HG03196 (cell line): ENCODE measurements at regions not wholly inside any gene's neighbourhood (a gene's known extent, or its start where the extent isn't known, plus 50 kb on each side); places are given as distances from the start of the nearest gene placed in this dataset.
"Not testable (repeated sequence)": the region's sequence is repeated elsewhere in the genome, so short reads cannot be mapped to it uniquely, and the experiment has no call there.

Source experiments
- ATAC-seq: cut with Tn5 transposase; IDR thresholded peaks from one replicate; pipeline ENCODE4 v1.9.1; 2021; ENCODE audit not compliant: unreplicated experiment

DNA sequence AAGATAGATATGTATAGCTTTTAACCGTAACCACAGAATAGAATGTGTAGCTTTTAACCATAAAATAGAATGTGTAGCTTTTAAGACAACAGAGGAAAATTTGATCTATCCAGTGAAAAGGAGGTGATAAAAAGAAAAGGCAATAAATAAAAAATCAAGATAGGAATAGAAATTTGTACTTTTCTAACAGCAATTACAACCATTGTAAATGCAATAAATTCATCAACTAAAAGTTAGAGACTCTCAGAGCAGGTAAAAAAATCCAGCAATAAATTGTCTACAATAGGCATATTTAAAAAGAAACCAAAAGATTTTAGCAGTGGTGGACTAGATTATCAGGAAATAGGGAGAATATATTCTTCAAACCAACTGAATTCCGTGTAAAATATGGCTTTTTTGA lies 63.8 kb upstream of the ABHD2 start:
- ATAC-seq: no peak

DNA sequence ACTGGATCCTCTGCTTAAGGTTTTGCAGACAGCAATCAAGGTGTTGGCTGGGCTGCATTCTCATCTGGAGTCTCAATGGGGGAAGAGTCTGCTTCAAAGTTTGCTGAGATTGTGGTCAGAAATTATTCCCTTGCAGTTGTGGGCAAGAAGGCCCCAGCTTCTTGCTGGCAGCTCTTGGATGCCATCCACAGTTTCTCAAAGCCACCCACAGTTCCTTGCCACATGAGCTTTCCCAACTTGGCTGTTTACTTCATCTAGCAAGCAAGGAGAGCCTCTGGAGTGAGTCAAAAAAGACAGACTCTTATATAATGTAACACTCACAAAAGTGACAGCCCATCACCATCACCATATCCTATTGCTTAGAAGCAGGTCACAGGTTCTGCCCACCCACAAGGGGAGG lies 62.1 kb upstream of the ABHD2 start:
- no peak for ATAC-seq

DNA sequence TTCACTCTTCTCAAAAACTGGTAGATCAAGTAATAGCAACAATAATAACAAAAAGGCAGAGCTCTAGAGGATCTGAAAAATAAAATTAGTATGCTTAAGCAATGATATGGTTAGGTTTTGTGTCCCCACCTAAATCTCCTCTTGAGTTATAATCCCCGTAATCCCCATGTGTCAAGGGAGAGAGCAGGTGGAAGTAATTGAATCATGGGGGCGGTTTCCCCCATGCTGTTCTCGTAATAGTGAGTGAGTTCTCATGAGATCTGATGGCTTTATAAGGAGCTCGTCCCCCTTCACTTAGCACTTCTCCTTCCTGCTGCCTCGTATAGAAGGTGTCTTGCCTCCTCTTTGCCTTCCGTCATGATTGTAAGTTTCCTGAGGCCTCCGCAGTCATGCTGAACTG lies 60.2 kb upstream of the ABHD2 start:
- ATAC-seq: no peak

DNA sequence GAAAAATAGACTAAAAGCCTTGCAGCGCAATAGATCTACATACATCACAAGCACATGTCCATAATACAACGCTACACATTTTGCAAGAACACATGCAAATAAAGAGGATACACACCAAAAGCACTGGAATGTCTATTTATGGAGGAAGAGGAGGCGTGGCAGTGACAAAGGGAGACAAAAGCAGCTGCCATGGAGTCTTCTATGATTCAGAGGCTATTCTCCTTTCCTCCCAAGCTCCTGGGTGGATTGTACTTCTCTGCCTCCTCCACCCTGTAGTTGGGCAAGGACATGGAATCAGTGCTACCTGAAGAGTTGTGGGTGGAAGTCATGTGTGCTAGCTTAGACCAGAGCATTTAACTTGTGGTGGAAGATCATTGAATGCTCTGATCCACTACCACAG lies 57.9 kb upstream of the ABHD2 start:
- ATAC-seq: no peak

DNA sequence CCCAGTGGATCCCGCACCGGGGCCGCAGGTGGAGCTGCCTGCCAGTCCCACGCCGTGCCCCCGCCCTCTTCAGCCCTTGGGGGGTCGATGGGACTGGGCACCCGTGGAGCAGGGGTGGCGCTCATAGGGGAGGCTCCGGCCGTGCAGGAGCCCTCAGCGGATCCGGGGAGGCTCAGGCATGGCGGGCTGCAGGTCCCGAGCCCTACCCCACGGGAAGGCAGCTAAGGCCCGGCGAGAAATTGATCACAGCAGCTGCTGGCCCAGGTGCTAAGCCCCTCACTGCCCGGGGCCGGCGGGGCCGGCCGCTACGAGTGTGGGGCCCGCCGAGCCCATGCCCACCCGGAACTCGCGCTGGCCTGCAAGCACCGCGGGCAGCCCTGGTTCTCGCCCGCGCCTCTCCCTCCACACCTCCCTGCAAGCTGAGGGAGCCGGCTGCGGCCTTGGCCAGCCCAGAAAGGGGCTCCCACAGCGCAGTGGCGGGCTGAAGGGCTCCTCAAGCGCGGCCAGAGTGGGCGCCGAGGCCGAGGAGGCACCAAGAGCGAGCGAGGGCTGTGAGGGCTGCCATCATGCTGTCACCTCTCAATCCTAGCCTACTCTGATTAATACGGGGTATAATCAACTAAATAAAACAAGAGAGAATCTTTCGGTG lies 56.5 kb upstream of the ABHD2 start:
- ATAC-seq: not testable (repeated sequence)

DNA sequence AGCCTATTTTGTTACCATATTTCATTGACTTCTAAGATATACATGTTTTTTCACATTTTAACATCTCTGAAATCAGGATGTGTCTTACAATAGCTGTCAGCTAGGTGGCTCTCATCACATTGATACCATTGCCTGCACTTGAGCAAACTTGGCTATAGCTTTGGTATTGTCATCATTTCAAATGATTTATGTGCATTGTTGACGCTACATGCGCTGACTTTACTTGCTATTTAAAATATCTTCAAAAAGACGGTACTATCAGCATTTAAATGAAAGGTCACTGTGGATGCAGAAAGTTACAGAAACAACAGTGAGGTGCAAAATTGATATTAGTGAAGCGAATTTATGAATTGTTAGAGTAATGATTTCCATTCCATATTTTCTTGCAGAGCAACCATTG lies 54.0 kb upstream of the ABHD2 start:
- ATAC-seq: no peak

DNA sequence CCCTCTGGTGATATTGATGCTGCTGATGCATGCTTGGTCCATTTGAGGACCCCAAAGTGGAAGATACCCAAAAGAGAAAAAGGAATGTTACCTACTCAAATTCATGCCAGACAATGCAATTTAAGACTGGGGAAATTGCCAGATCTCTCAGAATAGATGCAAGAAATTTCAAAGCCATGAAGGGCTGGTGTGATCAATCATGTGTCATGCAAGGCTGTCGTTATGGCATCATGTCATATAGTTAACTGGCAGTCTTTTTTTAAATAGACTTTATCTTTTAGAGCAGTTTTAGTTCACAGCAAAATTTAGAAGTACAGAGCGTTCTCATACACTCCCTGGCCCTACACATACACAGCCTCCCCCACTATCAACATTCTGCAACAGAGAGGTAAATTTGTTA lies 53.1 kb upstream of the ABHD2 start:
- ATAC-seq: no peak

DNA sequence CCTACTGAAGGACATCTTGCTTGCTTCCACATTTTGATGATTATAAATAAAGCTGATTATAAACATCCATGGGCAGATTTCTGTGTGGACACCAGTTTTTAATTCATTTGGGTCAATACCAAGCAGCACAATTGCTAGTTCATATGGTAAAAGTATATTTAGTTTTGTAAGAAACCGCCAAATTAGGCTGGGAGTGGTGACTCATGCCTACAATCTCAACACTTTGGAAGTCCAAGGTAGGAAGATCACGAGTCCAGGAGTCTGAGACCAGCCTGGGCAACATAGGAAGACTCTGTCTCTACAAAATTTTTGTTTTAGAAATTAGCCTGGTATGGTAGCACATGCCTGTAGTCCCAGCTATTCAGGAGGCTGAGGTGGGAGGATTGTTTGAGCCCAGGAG lies 52.6 kb upstream of the ABHD2 start:
- ATAC-seq: no peak

DNA sequence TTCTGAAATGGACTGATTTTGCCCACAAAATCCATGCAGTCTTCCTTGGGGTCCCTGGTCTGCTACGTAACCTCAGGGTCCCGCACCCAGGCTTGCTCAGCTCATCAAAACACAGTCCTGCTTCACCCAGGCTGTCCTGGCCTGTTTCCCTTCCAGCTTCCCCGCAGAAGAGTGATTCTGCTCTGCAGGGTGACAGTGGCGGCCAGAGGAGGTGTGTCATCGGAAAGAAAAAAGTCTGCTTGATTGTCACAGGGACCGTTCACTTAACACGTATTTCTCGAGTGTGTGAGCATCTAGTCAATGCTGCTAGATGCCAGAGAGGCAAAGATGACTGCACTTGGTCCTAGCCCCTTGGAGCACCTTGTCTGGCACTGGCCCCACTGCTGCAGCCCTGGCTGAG lies 50.1 kb upstream of the ABHD2 start:
- no peak for ATAC-seq
